ENCODE measurements at regions not wholly inside any gene's neighbourhood (a gene's known extent, or its start where the extent isn't known, plus 50 kb on each side); places are given as distances from the start of the nearest gene placed in this dataset.

GRCh38 chr14:83856334-83856733, 1673.6 kb upstream of the FLRT2 start:
- TF ChIP-seq CTCF (conservative IDR thresholded peaks at IDR 0.05; ENCODE audit: low read depth in 2 of 2), result no peak
- no peak for TF ChIP-seq POLR2AphosphoS5 (IDR thresholded peaks at IDR 0.05; ENCODE audit: low read depth)
- TF ChIP-seq EZH2 (IDR thresholded peaks at IDR 0.05; ENCODE audit: low read depth, unreplicated experiment), result no peak
- no peak for TF ChIP-seq EZH2phosphoT487 (IDR thresholded peaks at IDR 0.05; ENCODE audit: unreplicated experiment)
- TF ChIP-seq CREB1 (CRISPR knock-in tag; IDR thresholded peaks at IDR 0.05; ENCODE audit: low read depth), result no peak
- no peak for TF ChIP-seq JUNB (IDR thresholded peaks at IDR 0.05; ENCODE audit: unreplicated experiment)

Data from GM23338 (cell line).